ENCODE measurements at regions not wholly inside any gene's neighbourhood (a gene's known extent, or its start where the extent isn't known, plus 50 kb on each side); places are given as distances from the start of the nearest gene placed in this dataset.

GRCh38 chr4:138908134-138908533 is 107.4 kb upstream of the NOCT start:
- TF ChIP-seq POLR2A (IDR thresholded peaks at IDR 0.05; ENCODE audit: low read length) (no peak), GATA1 (IDR thresholded peaks at IDR 0.05; ENCODE audit: low read depth, low read length) (no peak)
